ENCODE measurements at regions not wholly inside any gene's neighbourhood (a gene's known extent, or its start where the extent isn't known, plus 50 kb on each side); places are given as distances from the start of the nearest gene placed in this dataset.

- TF ChIP-seq CTCF (IDR thresholded peaks at IDR 0.05), result no peak
- no peak overlapping the region for H3K27ac Mint-ChIP-seq (ENCODE audit: unreplicated experiment)
These were observed 109.5 kb upstream of the GHITM start for GRCh38 chr10:84029840-84030239.

DNA sequence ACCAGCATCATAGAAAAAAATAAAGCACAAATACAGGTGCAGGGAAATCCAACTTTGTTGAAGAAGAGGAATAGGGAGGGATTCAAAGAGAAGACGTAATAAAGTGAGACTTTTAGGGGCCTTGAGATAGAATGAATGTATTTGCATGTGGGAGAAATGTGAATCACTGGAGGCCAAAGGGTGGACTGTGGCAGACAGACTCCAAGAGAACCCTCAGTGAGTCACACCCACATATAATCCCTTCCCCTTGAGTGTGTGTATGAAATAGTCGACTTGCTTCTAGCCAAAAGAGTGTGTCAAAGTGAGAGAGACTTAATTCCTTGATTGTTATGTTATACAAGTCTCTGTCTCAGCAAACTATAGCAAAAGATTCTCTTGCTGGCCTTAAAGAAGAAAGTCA is 101.3 kb upstream of the GHITM start:
- TF ChIP-seq CTCF (IDR thresholded peaks at IDR 0.05), result no peak
- Mint-ChIP-seq H3K4me3 (ENCODE audit: unreplicated experiment) (no peak overlapping the region), H3K36me3 (ENCODE audit: low read depth) (no peaks in the 10 kb centered on the region), H3K4me1 (ENCODE audit: low read depth) (no peaks in the 10 kb centered on the region), H3K27ac (ENCODE audit: unreplicated experiment) (no peak overlapping the region), H3K9me3 (ENCODE audit: low read depth) (peaks cover 6% of the 10 kb centered on the region), H3K27me3 (ENCODE audit: low read depth) (peaks cover 4% of the 10 kb centered on the region)
- no peak for DNase-seq (ENCODE audit: low spot score)

More at GRCh38 chr10:84029840-84030239, 109.5 kb upstream of the GHITM start:
- Mint-ChIP-seq H3K4me1 (ENCODE audit: low read depth) (no peaks in the 10 kb centered on the region), H3K27me3 (ENCODE audit: low read depth) (no peaks in the 10 kb centered on the region), H3K4me3 (ENCODE audit: unreplicated experiment) (no peak overlapping the region), H3K36me3 (ENCODE audit: low read depth) (no peaks in the 10 kb centered on the region), H3K9me3 (ENCODE audit: low read depth) (peaks cover 3% of the 10 kb centered on the region)
- DNase-seq (ENCODE audit: low spot score), result no peak

- no peak for DNase-seq (ENCODE audit: low spot score)
- H3K4me1 Mint-ChIP-seq (ENCODE audit: low read depth), result no peaks in the 10 kb centered on the region
- H3K36me3 Mint-ChIP-seq (ENCODE audit: low read depth), result no peaks in the 10 kb centered on the region
- H3K4me3 Mint-ChIP-seq (ENCODE audit: unreplicated experiment), result no peak overlapping the region
- H3K9me3 Mint-ChIP-seq (ENCODE audit: low read depth), result peaks cover 3% of the 10 kb centered on the region
- TF ChIP-seq CTCF (IDR thresholded peaks at IDR 0.05), result no peak
- no peak overlapping the region for H3K27ac Mint-ChIP-seq (ENCODE audit: unreplicated experiment)
- H3K27me3 Mint-ChIP-seq (ENCODE audit: low read depth), result peaks cover 7% of the 10 kb centered on the region
These were observed 99.4 kb upstream of the GHITM start for GRCh38 chr10:84039957-84040356.

DNA sequence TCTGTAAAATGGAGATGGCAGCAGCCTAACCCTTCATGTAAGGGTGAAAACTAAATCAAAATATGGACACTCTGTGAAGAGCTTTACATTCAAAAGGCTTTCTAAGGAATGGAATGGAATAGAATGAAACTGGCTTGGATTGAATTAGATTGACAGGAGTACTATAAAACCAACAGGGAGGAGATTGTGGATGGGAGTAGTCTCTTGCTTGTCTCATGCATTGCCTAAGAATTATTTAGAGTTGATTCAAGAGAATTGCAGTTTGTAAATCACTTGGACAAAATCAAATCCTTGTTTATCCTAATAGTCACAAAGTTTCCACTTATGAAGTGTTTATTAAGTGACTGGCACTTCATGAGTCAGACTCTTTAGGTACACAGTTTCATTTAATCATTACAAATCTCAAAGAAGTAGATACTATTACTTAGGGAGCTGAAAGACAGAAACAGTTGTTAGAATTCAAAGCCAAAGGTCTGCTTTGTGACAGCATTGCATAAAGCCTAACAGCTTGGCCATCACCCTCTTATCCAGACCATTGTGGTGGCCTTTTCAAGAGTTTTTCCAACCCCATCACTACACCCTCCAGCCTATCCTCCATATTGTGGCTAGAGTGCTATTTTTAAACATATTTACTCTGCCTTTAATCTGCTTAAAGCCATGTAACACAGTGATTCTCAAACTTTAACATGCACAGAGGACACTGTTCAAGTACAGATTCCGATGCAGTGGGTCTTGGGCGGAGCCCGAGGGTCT is 91.9 kb upstream of the GHITM start:
- Mint-ChIP-seq H3K4me3 (ENCODE audit: unreplicated experiment) (no peak overlapping the region), H3K9me3 (ENCODE audit: low read depth) (peaks cover 5% of the 10 kb centered on the region), H3K36me3 (ENCODE audit: low read depth) (no peaks in the 10 kb centered on the region), H3K27me3 (ENCODE audit: low read depth) (peaks cover 13% of the 10 kb centered on the region), H3K4me1 (ENCODE audit: low read depth) (no peaks in the 10 kb centered on the region), H3K27ac (ENCODE audit: unreplicated experiment) (no peak overlapping the region)
- TF ChIP-seq CTCF (IDR thresholded peaks at IDR 0.05), result no peak
- DNase-seq (ENCODE audit: low spot score), result no peak

- peaks cover 5% of the 10 kb centered on the region for H3K9me3 Mint-ChIP-seq (ENCODE audit: low read depth)
- TF ChIP-seq CTCF (IDR thresholded peaks at IDR 0.05), result no peak
- H3K36me3 Mint-ChIP-seq (ENCODE audit: low read depth), result no peaks in the 10 kb centered on the region
- DNase-seq (ENCODE audit: low spot score), result no peak
- H3K27me3 Mint-ChIP-seq (ENCODE audit: low read depth), result peaks cover 10% of the 10 kb centered on the region
- H3K4me3 Mint-ChIP-seq (ENCODE audit: unreplicated experiment), result no peak overlapping the region
- no peaks in the 10 kb centered on the region for H3K4me1 Mint-ChIP-seq (ENCODE audit: low read depth)
- H3K27ac Mint-ChIP-seq (ENCODE audit: unreplicated experiment), result no peak overlapping the region
These were observed 89.7 kb upstream of the GHITM start for GRCh38 chr10:84049645-84050011.
